NB4 (cell line): ENCODE measurements at regions not wholly inside any gene's neighbourhood (a gene's known extent, or its start where the extent isn't known, plus 50 kb on each side); places are given as distances from the start of the nearest gene placed in this dataset.

ENCODE experiments used
- MAX ChIP-seq: IDR thresholded peaks from 2 replicates; pipeline ENCODE4 v1.6.1; 2011; ENCODE audit warnings: low read depth, low read length
- MYC ChIP-seq: IDR thresholded peaks from 2 replicates; pipeline ENCODE4 v1.6.1; 2011; ENCODE audit warnings: low read depth, low read length
- POLR2A ChIP-seq: IDR thresholded peaks from 2 replicates; pipeline ENCODE4 v1.6.1; 2011; ENCODE audit warnings: mild to moderate bottlenecking; ENCODE audit not compliant: insufficient read length; ENCODE audit errors: extremely low read depth
- TF ChIP-seq, protein P1 (sequence below): IDR thresholded peaks from one replicate; pipeline ENCODE4 v1.5.1; 2012; ENCODE audit warnings: low read depth, low read length

DNA sequence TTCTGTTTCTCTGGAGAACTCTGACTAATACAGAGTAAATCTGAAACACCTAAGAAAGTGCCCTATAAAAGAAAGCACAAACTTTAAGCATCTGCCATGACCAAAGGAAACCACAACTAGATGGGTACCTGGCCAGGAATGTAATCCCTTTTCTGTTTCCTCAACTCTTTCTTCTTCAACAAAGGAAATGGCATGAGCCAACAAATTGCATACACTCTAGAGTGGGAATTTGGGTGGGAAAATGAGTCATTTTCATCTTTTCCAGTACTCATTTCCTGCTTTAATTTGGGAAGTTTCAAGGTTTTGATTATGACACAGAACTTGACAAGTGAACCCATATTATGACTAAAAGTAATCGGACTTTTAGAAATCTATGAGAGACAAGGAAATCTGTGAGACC is 349.2 kb upstream of the RORB start:
- TF ChIP-seq POLR2A: no peak
- TF ChIP-seq MAX: no peak
- TF ChIP-seq, protein P1, sequence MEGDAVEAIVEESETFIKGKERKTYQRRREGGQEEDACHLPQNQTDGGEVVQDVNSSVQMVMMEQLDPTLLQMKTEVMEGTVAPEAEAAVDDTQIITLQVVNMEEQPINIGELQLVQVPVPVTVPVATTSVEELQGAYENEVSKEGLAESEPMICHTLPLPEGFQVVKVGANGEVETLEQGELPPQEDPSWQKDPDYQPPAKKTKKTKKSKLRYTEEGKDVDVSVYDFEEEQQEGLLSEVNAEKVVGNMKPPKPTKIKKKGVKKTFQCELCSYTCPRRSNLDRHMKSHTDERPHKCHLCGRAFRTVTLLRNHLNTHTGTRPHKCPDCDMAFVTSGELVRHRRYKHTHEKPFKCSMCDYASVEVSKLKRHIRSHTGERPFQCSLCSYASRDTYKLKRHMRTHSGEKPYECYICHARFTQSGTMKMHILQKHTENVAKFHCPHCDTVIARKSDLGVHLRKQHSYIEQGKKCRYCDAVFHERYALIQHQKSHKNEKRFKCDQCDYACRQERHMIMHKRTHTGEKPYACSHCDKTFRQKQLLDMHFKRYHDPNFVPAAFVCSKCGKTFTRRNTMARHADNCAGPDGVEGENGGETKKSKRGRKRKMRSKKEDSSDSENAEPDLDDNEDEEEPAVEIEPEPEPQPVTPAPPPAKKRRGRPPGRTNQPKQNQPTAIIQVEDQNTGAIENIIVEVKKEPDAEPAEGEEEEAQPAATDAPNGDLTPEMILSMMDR: no peak
- no peak for TF ChIP-seq MYC
